ENCODE measurements at regions not wholly inside any gene's neighbourhood (a gene's known extent, or its start where the extent isn't known, plus 50 kb on each side); places are given as distances from the start of the nearest gene placed in this dataset.

DNA sequence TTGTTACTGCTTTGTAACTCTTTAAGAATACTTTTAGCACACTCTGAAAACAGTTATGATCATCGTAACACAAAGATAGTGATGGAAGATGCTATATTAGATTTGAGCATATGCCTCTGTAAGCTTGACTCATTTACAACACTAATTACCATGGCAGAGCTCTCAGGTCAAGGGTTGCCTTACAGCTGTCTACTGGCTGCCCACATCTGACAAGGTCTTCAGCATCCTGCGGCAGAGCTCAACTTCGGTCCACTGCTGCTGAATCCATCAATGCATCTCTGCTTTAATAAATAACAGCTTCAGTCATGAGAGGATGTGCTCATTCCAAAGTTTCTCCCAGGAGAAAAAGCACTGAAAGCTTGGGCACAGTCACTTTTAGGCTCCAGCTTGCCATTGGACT is 449.4 kb downstream of the RASEF start:
- Histone ChIP-seq H3K4me2 (ENCODE audit: low read length) (no peak overlapping the region), H2AFZ (ENCODE audit: low read length) (no peak overlapping the region), H3F3A (ENCODE audit: low read length, unreplicated experiment) (no peaks in the 10 kb centered on the region), H3K4me1 (ENCODE audit: insufficient read depth, low read length) (no peaks in the 10 kb centered on the region), H3K9me3 (ENCODE audit: low read length) (no peaks in the 10 kb centered on the region), H4K20me1 (ENCODE audit: low read length) (no peaks in the 10 kb centered on the region), H3K36me3 (ENCODE audit: low read depth, low read length) (no peaks in the 10 kb centered on the region), H3K9me2 (replicated peaks; ENCODE audit: low read length) (no peaks in the 10 kb centered on the region), H3K27me3 (ENCODE audit: low read length) (no peaks in the 10 kb centered on the region), H3K9ac (ENCODE audit: low read length) (no peak overlapping the region), H3K4me3 (ENCODE audit: low read length) (no peak overlapping the region), H3K27ac (ENCODE audit: low read length) (no peak overlapping the region), H3K79me2 (ENCODE audit: low read length) (no peaks in the 10 kb centered on the region)
- ATAC-seq = no peak
- intact Hi-C loops (cut with micrococcal nuclease) = no loop called here
- TF ChIP-seq EZH2phosphoT487 (IDR thresholded peaks at IDR 0.05; ENCODE audit: borderline replicate concordance, low read length) = no peak
- no peak for TF ChIP-seq EZH2 (IDR thresholded peaks at IDR 0.05; ENCODE audit: low read length, unreplicated experiment)
- TF ChIP-seq, protein P1, sequence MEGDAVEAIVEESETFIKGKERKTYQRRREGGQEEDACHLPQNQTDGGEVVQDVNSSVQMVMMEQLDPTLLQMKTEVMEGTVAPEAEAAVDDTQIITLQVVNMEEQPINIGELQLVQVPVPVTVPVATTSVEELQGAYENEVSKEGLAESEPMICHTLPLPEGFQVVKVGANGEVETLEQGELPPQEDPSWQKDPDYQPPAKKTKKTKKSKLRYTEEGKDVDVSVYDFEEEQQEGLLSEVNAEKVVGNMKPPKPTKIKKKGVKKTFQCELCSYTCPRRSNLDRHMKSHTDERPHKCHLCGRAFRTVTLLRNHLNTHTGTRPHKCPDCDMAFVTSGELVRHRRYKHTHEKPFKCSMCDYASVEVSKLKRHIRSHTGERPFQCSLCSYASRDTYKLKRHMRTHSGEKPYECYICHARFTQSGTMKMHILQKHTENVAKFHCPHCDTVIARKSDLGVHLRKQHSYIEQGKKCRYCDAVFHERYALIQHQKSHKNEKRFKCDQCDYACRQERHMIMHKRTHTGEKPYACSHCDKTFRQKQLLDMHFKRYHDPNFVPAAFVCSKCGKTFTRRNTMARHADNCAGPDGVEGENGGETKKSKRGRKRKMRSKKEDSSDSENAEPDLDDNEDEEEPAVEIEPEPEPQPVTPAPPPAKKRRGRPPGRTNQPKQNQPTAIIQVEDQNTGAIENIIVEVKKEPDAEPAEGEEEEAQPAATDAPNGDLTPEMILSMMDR (conservative IDR thresholded peaks at IDR 0.05; ENCODE audit: low read depth, low read length) = no peak
- no peak for DNase-seq
- ChIA-PET CTCF (no interaction called here), POLR2A (ENCODE audit: unreplicated experiment) (no interaction called here)
- no TSS peak for BruUV-seq (replicated peaks)

DNA sequence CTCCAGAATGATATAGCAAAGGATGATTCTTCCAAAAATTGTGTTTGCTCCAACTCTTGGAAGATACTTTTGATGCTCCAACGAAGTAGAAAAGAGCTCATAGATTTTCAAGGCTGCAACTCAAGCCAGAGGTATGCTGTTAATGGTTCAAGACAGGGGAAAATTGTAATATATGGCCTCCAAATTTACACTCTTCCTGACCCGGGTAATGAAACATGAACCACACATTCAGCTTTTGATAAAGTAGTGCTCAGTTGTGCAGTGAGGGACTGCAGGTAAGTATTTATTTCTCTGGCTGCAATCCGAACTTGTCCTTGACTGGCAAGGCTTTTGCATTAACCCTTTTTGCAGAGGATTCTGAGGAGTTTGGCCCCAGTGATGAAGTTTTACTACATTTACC is 446.4 kb downstream of the RASEF start:
- no peak overlapping the region for H3K9ac ChIP-seq (ENCODE audit: low read length)
- no peak for DNase-seq
- no peak overlapping the region for H2AFZ ChIP-seq (ENCODE audit: low read length)
- H3K27ac ChIP-seq (ENCODE audit: low read length) = no peak overlapping the region
- ChIA-PET CTCF (no interaction called here), POLR2A (ENCODE audit: unreplicated experiment) (no interaction called here)
- no peaks in the 10 kb centered on the region for H3K79me2 ChIP-seq (ENCODE audit: low read length)
- no TSS peak for BruUV-seq (replicated peaks)
- ATAC-seq = no peak
- TF ChIP-seq EZH2 (IDR thresholded peaks at IDR 0.05; ENCODE audit: low read length, unreplicated experiment) (no peak), EZH2phosphoT487 (IDR thresholded peaks at IDR 0.05; ENCODE audit: borderline replicate concordance, low read length) (no peak)
- TF ChIP-seq, protein P1 (conservative IDR thresholded peaks at IDR 0.05; ENCODE audit: low read depth, low read length) = no peak
- H3K9me3 ChIP-seq (ENCODE audit: low read length) = no peaks in the 10 kb centered on the region
- H3F3A ChIP-seq (ENCODE audit: low read length, unreplicated experiment) = no peaks in the 10 kb centered on the region
- no peak overlapping the region for H3K4me2 ChIP-seq (ENCODE audit: low read length)
- H3K36me3 ChIP-seq (ENCODE audit: low read depth, low read length) = no peaks in the 10 kb centered on the region
- H4K20me1 ChIP-seq (ENCODE audit: low read length) = no peaks in the 10 kb centered on the region
- no peak overlapping the region for H3K4me3 ChIP-seq (ENCODE audit: low read length)
- no peaks in the 10 kb centered on the region for H3K9me2 ChIP-seq (replicated peaks; ENCODE audit: low read length)
- intact Hi-C loops (cut with micrococcal nuclease) = no loop called here
- H3K27me3 ChIP-seq (ENCODE audit: low read length) = no peaks in the 10 kb centered on the region
- no peaks in the 10 kb centered on the region for H3K4me1 ChIP-seq (ENCODE audit: insufficient read depth, low read length)

DNA sequence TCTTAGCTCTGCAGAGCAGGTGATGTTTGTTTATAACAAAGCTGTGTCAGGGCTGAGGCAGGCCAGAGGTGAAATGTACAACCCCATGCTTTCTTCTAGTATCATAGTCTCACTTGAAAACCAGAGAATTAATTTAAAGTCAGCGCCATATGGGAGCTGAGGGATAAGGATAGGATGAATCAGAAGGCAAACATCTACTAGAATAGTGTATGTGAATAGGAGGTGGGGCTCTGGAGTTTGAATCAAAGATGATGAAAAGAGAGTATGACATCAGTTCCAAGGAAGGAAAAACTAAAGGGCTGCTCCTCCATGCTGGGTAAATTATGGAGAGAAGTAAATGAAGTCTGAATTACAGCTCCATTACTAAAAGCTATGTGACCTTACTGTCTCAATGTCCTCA is 441.5 kb downstream of the RASEF start:
- Histone ChIP-seq H4K20me1 (ENCODE audit: low read length) (no peaks in the 10 kb centered on the region), H3K4me2 (ENCODE audit: low read length) (no peak overlapping the region), H3K27me3 (ENCODE audit: low read length) (no peaks in the 10 kb centered on the region), H3K4me1 (ENCODE audit: insufficient read depth, low read length) (no peaks in the 10 kb centered on the region), H2AFZ (ENCODE audit: low read length) (no peak overlapping the region), H3K9me2 (replicated peaks; ENCODE audit: low read length) (no peaks in the 10 kb centered on the region), H3K4me3 (ENCODE audit: low read length) (no peak overlapping the region), H3K36me3 (ENCODE audit: low read depth, low read length) (no peaks in the 10 kb centered on the region), H3K79me2 (ENCODE audit: low read length) (no peaks in the 10 kb centered on the region), H3K9ac (ENCODE audit: low read length) (no peak overlapping the region), H3K9me3 (ENCODE audit: low read length) (no peaks in the 10 kb centered on the region), H3F3A (ENCODE audit: low read length, unreplicated experiment) (no peaks in the 10 kb centered on the region), H3K27ac (ENCODE audit: low read length) (no peak overlapping the region)
- POLR2A ChIA-PET (ENCODE audit: unreplicated experiment) = no interaction called here
- BruUV-seq (replicated peaks) = no TSS peak
- ATAC-seq = no peak
- intact Hi-C loops (cut with micrococcal nuclease) = no loop called here
- no peak for TF ChIP-seq EZH2phosphoT487 (IDR thresholded peaks at IDR 0.05; ENCODE audit: borderline replicate concordance, low read length)
- TF ChIP-seq EZH2 (IDR thresholded peaks at IDR 0.05; ENCODE audit: low read length, unreplicated experiment) = no peak
- TF ChIP-seq, protein P1 (conservative IDR thresholded peaks at IDR 0.05; ENCODE audit: low read depth, low read length) = no peak
- CTCF ChIA-PET = no interaction called here
- DNase-seq = peak; percentile 18

All from PC-3 (cell line).